NCI-H2029 treated with DMSO at 0.1 percent for 48 hours (cell line): ENCODE measurements at regions not wholly inside any gene's neighbourhood (a gene's known extent, or its start where the extent isn't known, plus 50 kb on each side); places are given as distances from the start of the nearest gene placed in this dataset.
A peak's percentile ranks its signal among the peaks of the same experiment; 100 is the strongest.
"Not testable (repeated sequence)": the region's sequence is repeated elsewhere in the genome, so short reads cannot be mapped to it uniquely, and the experiment has no call there.

Source experiments
- DNase-seq: peaks from one replicate; lab custom pipeline; 2025; lab: John Stamatoyannopoulos, UW

DNA sequence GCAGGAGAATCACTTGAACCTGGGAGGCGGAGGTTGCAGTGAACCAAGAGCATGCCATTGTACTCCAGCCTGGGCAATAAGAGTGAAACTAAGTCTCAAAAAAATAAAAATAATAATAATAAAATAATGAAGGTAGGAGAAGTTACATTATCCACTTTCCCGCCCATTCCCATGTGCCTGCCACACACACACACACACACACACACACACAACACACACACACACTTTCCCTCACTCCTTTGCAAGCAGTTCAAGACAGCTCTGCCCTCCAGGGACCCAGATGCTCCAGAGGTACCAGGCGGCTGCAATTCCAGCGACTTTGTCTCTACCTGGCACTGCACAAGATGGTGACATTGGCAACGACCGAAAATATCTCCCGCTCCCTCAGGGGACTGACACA lies 224.8 kb upstream of the JARID2 start:
- DNase-seq, result no peak

DNA sequence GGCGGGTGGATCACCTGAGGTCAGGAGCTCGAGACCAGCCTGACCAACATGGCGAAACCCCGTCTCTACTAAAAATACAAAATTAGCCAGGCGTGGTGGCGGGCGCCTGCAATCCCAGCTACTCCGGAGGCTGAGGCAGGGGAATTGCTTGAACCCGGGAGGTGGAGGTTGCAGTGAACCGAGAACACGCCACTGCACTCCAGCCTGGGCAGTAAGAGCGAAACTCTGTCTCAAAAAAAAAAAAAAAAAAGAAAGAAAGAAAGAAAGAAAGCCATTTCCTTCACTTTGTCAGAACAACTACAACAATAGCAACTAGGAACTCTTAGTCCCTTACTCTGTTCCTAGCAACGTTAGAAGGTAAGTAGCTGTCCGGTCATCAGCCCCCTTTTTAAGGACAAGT lies 222.9 kb upstream of the JARID2 start:
- DNase-seq, result not testable (repeated sequence)

DNA sequence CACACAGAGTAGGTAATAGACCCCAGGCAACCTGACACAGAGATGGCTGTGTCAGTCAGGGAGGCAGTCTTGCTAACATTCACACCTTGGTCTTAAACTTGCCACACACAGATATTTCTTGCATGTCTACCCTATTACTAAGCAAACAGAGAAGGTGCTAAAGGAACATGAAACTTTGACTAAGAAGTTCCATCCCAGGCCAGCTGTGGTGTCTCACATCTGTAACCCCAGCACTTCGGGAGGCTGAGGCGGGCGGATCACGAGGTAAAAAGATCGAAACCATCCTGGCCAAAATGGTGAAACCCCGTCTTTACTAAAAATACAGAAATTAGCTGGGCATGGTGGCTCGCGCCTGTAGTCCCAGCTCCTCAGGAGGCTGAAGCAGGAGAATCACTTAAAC lies 222.4 kb upstream of the JARID2 start:
- no peak for DNase-seq

DNA sequence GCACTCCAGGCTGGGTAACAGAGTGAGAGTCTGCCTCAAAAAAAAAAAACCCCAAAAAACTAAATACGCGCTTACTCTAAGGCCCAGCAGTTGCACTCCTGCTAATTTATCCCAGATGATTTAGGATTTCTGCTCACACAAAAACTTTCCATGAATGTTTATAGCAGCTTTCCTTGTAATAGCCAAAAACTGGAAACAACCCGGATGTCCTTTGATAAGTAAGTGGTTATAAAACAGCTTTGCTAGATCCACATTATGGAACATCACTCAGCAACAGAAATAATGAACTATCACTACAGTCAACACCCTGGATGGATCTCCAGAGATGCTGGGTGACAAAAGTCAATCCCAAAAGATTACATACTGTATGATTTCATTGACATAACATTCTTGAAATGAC lies 220.4 kb upstream of the JARID2 start:
- DNase-seq, result no peak

DNA sequence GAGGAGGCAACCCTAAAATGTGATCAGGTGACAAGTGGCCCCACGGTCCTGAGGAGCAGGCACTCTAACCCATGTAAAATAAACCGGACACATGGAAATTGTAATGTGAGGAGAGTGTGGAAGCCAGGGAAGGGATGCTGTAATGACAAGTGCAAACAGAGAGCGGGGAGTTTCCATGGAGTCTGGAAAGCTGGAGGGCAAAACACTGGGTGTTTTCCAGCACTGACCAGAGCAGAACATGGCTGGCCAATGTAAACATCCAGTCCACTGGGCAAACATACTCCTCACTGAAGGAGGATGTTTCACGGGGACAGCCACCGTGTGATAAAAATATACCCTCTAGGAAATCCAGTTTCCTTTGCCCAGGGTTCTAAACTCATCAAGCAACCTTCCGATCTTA lies 219.0 kb upstream of the JARID2 start:
- DNase-seq, result peak; percentile 99

DNA sequence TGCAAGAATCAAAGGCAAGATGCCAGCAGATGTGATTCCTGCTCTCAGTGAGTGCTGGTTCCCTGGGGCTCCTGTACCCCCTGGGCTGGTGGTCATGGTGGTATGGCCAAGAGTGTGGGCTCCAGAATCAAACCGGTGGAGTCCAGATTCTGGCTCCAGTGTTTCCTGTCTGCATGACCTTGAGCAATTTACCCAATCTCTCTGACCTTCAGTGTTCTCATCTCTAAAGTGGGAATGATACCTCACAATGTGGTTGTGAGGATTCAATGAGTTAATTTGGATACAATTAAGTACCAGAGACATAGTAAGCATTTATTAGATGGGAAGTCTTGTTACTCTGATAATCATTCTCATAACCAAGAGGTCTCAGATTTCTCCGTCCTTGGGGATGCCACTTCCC lies 218.4 kb upstream of the JARID2 start:
- no peak for DNase-seq

DNA sequence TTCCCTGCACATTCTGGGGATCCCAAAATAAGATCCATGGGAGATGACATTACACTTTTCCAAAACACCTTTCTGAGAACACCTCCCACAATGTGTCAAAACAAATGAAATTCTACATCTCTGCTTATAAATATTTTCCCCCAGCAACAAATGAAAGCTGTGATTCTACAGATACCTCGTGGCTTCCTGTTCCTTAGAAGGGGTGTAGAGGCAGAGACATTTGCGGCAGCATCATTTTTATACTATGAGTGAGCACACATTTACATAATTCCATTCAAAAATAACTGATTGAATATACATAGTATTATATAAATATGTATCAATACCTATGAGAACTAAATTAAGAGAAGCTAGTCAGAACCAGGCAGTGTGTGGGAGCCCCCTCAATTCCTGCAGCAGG lies 213.9 kb upstream of the JARID2 start:
- DNase-seq, result no peak

DNA sequence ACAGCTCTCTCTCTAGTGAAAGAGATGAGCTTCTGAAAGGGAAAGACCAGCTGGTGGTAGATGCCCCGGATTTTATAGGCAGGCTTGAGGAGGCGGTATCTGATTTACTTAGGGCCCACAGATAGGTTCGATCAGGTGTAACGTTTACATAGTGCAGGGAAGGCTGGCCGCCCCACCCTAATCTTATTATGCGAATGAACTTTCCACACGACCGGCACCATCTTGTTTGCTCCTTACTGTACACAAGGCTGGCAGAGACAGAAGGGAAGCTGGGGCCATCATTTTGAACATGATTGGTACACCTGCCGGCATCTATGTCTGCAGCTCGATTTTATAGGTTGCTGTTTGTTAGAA lies 212.0 kb upstream of the JARID2 start:
- DNase-seq, result no peak

DNA sequence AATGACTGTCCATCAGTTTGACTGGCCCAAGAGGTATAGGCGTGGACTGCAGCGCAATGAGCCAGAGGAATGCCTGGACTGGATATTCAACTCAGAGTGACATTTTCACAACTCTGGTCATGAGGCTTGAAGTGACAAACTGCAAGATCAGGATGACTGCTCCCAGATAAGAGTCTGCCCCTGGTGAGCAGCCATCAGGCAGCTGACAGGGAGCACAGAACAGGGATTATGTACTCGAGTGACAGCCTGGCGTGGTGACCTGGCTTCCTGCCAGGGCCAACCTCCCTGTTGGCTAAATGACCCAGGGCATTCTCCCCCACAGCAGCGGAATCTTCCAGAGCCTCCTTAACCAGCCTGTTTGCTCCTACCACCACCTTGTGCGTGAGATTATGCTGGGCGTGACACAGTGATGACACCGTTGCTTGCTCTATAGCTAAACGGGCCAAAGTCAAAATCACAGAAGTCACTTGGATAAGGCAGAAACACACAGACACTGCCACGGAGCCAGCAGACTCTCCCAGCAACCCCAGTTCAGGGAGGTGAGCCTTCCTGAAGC lies 209.1 kb upstream of the JARID2 start:
- peak; percentile 79 for DNase-seq

DNA sequence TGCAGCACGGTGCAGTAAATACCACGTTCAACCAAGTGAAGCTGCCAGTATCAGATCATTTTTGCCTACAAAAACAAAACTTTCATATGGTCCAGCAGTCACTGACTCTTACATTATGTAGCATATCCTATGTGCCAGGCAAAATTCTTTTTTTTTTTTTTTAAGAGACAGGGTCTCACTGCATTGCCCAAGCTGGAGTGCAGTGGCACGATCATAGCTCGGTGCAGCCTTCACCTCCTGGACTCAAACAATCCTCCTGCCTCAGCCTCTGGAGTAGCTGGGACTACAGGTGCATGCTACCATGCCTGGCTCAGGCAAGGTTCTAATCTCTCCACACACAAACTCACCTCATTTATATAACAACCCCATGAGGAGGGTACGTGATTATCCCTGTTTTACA lies 208.6 kb upstream of the JARID2 start:
- DNase-seq, result no peak

DNA sequence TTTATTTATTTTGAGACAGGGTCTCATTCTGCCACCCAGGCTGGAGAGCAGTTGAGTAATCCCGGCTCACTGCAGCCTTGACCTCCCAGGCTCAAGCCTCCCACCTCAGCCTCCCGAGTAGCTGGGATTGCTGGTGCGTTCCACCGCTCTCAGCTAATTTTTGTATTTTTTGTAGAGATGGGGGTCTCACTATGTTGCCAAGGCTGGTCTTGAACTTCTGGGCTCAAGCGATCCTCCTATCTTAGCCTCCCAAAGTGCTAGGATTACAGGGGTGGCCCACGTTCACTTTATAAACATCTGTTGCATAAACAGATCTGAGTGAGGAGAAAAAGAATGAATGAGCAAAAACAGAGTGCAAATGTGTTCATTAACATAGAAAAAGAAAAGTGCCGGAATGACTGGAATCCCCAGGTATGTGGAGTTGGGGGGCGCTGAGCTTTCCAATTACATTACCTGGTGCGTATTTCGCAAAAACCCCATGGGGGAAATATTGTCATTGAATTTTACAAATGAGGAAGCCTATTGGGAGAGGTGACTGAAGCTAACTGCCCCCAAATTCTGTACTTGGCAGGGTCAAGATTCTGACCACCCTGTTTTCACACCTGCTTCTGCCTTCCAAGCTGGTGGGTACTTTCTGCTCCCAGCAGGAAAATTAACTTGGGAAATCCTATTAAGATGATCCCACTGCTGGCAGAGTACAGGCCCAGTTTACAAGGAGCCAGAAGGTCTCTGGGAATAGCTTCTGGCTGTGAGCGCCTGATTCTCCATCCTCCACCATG lies 207.7 kb upstream of the JARID2 start:
- DNase-seq, result no peak

DNA sequence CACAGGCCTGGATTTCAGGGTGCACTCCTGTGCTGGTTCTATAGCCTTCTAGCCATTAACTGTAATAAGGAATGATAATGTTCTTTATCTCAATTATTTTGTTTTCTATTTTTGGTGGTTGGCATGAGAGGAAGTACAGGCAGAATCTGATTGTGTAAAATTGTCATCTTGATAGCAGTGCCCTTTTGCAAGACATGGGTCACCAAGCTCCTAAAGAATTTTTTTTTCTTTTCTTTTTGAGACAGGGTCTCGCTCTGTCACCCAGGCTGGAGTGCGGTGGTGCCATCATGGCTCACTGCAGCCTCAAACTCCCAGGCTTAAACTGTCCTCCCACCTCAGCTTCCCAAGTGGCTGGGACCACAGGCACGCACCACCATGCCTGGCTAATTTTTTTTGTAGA lies 206.7 kb upstream of the JARID2 start:
- DNase-seq, result no peak

DNA sequence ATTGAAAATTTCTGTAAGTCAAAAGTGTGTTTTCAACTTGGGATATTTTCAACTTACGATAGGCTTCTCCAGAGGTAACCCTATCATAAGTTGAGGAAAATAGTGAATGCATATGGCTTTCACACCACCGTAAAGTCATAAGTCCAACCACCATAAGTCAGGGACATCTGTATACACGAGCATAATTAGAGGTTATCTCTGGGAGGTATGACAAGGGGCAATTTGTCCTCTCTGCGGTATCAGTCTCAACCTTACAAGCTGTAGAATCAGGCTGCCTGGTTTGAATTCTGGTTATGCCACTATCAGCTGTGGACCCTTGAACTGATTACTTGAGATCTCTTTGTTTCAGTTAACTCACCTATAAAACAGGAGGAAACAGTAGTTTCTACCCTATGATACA lies 202.9 kb upstream of the JARID2 start:
- no peak for DNase-seq

DNA sequence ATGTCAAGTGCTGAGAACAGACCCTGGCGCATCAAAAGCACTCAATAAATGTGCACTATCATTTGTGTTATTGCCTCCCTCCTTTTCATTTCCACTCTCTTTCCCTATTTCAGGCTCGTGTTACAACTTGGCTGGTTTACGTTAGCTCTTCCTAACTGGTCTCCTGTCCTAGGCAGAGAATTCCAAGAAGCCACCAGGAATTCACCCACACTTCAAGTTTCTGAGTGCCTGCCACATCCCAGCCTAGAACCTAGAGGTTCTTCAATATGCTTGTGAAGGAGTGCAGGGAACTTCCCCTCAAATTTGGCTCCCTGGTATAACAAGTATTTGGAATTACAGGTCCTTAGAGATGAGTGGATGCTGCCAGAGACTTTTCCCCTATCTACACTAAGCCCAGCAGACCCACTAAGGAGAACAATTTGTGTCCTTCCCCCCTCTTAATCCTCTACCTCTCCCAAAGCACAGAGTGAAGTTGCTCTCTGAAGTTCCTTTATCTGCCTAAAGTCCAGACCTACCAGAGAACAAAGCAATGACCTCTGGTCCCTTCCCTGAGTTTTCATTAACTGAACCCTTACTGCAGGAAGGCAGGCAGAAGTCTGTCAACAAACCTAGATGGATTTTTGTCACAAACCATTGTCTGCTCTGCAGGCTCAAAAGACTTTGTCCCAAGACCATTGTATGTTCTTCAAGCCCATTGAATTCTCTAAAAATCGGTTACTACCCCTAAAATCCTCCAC lies 201.6 kb upstream of the JARID2 start:
- no peak for DNase-seq

DNA sequence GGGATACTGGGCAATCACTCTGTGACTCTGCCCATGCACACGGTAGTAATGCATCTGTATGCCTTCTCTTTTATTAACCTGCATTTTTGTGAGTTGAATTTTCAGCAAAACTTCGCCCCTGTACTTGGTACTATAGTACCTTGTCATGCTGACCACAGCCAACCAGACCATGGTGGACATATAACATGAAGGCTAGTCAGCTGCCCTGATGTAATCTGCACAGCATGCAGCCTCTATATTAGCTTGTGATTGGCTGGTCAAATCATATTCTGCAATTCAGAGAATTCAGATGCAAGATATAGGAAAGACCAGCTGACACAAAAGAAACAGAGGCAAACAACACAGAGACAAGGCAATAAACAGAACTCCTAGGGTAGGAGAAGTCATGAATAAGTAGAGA lies 200.9 kb upstream of the JARID2 start:
- no peak for DNase-seq

DNA sequence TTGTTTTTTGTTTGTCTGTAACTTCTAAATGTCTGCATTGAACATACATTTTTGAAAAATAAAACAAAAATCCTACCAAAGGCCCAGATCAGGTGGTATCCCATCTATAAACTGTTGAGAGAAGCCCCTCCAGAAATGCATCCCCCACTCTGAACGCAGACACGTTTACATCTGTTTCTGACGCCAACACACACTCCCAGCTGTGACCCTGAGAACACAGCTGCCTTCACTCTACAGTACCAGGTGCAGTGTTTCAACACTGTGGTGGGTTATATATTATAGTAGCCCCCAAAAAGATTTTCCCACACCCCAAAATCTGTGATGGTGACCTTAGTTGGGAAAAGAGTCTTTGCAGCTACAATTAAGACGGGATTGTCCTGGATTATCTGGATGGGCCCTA lies 199.1 kb upstream of the JARID2 start:
- DNase-seq, result no peak

DNA sequence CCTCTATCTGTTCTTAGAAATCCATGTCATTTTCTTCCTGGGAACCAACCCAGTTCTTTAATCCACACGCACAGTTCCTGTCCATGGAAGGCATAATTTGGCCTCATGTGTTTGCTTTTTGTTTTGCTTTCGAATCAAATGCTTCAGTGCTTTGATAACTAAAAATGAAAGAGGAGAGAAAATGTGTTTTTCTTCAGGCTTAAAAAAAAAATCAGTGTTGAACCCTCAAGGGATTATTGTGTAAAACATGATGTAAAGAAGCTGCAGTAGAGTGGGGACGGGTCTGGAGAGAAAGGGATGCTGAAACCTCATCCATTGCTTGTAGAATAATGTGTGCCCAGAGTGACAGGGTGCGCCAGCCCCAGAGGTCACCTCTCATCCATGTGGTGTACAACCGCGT lies 197.5 kb upstream of the JARID2 start:
- DNase-seq, result no peak

DNA sequence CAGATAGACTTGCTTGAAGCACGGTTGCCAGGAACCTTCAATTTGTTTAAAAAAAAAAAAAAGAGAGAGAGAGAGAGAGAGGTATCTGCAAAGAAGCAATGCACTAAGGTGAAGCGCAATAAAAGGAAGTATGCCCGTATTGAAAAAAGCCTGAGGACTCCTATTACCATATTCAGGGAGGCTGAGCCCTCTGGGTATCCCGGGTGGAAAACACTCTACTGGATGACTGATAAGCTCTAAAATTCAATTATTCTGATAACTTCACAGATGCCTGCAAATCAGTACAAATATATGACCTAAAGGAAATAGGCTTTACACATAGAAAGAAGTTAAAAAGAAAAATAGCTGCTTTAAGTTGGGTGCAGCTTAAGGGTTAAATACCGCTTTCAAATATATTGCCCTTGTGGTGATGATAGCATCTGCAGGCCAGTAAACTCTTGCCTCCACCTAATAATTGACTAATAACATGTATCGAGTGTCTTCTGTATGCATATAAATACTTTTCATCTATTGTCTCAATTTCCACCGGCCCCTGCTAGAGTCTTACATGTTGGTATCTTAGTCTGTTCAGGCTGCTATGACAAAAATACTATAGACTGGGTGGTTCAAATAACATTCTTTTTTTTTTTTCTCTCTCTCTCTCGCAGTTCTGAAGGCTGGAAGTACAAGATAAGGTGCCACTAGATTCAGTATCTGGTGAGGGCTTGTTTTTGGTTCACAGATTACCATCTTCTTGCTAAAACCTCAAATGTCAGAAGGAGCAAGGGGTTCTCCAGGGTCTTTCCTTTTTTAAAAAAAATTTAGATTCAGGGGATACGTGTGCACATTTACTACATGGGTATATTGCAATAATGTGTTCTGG lies 187.4 kb upstream of the JARID2 start:
- DNase-seq, result no peak

DNA sequence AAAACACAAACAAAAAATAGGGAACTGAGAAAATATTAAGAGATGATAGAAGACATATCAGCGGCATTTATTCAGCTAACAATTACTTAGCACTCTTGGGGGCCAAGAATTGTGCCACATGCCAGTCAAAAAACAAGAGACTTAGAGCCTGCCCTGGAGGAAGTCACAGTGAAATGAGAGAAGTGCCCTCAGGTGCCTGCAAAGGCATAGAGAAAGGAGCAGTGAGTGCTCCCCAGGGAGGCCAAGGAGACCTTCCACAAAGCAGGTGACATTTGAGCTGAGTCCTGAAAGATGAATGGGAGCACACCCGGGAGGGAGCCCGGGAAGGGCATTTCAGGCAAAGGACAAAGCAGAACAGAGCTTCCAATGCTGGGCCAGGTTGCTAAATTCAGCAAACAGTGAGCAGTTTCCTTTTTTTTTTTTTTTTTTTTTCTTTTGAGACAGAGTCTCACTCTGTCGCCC lies 184.7 kb upstream of the JARID2 start:
- DNase-seq, result no peak

DNA sequence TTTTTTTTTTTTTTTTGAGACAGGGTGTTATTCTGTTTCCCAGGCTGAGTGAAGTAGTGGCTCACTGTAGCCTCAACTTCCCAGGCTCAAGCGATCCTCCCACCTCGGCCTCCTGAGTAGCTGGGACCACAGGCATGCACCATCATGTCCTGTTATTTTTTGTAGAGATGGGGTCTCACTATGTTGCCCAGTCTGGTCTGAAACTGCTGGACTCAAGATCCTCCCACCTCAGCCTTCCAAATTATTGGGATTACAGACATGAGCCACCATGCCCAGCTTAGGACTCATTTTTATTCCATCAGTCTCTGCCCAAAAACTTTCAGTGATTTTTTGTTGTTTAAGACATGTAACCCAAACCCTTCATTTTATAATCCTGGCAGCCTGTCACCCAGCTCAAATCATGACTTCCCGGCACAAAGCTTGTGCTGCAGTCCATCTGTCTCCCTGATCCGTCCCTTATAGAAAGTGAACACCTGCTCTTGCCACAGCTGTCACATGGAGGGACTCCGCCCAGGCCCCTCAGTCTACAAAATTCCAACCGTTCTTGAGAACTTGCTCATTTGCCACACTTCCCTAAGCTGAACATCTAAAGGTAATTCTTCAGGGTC lies 183.9 kb upstream of the JARID2 start:
- no peak for DNase-seq

DNA sequence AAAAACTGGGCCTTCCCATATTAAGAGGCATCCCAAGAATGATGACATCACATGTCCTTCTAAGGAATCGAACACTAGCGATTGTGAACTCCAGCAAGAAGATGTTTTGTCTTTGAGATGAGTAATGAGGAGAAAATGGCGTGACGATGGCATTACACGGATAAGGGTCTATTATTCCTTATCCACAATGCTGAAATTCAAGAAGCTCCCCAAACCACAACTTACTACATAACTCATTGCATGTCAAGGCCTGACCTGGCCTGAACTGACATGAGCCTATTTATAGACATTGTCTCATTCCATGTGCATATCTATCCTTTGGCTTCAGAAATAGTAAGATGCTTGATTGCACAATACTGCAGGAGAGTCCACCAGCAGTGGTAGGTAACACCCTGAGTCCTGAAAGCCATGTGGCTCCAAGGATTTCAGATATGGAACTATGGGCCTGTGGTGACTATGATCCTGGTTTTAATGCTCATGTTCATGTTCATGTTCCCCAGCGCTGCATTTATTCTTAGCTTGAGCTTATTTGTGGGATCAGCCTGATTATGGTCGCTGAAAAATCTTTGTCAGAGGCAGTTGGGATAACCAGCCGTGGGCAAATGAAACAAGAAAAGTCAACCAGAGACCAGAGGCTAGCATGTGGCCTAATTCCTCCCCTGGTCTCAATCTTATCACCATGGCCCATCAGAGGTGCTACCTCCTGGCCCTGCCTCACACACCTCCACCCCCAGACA lies 183.2 kb upstream of the JARID2 start:
- DNase-seq, result no peak
